Parathyroid adenoma (tissue), 2 donors: ENCODE measurements at regions not wholly inside any gene's neighbourhood (a gene's known extent, or its start where the extent isn't known, plus 50 kb on each side); places are given as distances from the start of the nearest gene placed in this dataset.
"Not testable (repeated sequence)": the region's sequence is repeated elsewhere in the genome, so short reads cannot be mapped to it uniquely, and the experiment has no call there.

Experiments
- H2AFZ ChIP-seq: fragments of 300-600 bp; sonication (generic); one replicate; pipeline ENCODE4 v1.7.0; 2017; ENCODE audit warnings: antibody characterized with exemption, mild to moderate bottlenecking
- H3K27ac ChIP-seq: fragments of 300-600 bp; sonication (generic); one replicate; pipeline ENCODE4 v1.7.0; 2017
- H3K27me3 ChIP-seq: fragments of 300-600 bp; sonication (generic); one replicate; pipeline ENCODE4 v1.7.0; 2017; ENCODE audit warnings: low read length; ENCODE audit not compliant: control insufficient read depth, insufficient read depth
- H3K36me3 ChIP-seq: fragments of 300-600 bp; sonication (generic); one replicate; pipeline ENCODE4 v1.7.0; 2017; ENCODE audit warnings: low read length; ENCODE audit not compliant: control insufficient read depth, insufficient read depth
- H3K4me1 ChIP-seq: fragments of 300-600 bp; sonication (generic); one replicate; pipeline ENCODE4 v1.7.0; 2017; ENCODE audit warnings: control low read depth
- H3K4me2 ChIP-seq: fragments of 300-600 bp; sonication (generic); one replicate; pipeline ENCODE4 v1.7.0; 2017; ENCODE audit warnings: low read length
- H3K4me3 ChIP-seq: fragments of 300-600 bp; sonication (generic); one replicate; pipeline ENCODE4 v1.7.0; 2017; ENCODE audit warnings: low read depth, low read length
- H3K79me2 ChIP-seq: fragments of 300-600 bp; sonication (generic); one replicate; pipeline ENCODE4 v1.7.0; 2017; ENCODE audit warnings: control low read depth
- H3K9ac ChIP-seq: fragments of 300-600 bp; sonication (generic); one replicate; pipeline ENCODE4 v1.7.0; 2017; ENCODE audit warnings: mild to moderate bottlenecking
- H3K9me3 ChIP-seq: fragments of 300-600 bp; sonication (generic); one replicate; pipeline ENCODE4 v1.7.0; 2017; ENCODE audit warnings: low read length; ENCODE audit not compliant: control insufficient read depth
- TF ChIP-seq, protein P1 (sequence below): fragments of 300-600 bp; sonication (generic); IDR thresholded peaks from one replicate; pipeline ENCODE4 v1.7.0; 2017; ENCODE audit warnings: antibody characterized with exemption, mild to moderate bottlenecking
- donor health status: primary hyperparathyroidism.

- Histone ChIP-seq H3K36me3 (no peaks in the 10 kb centered on the region), H3K27ac (no peak overlapping the region), H3K27me3 (no peaks in the 10 kb centered on the region), H3K4me2 (no peak overlapping the region), H2AFZ (no peak overlapping the region), H3K9me3 (no peaks in the 10 kb centered on the region), H3K79me2 (no peaks in the 10 kb centered on the region), H3K4me3 (no peak overlapping the region), H3K9ac (no peak overlapping the region), H3K4me1 (no peaks in the 10 kb centered on the region)
- TF ChIP-seq, protein P1, sequence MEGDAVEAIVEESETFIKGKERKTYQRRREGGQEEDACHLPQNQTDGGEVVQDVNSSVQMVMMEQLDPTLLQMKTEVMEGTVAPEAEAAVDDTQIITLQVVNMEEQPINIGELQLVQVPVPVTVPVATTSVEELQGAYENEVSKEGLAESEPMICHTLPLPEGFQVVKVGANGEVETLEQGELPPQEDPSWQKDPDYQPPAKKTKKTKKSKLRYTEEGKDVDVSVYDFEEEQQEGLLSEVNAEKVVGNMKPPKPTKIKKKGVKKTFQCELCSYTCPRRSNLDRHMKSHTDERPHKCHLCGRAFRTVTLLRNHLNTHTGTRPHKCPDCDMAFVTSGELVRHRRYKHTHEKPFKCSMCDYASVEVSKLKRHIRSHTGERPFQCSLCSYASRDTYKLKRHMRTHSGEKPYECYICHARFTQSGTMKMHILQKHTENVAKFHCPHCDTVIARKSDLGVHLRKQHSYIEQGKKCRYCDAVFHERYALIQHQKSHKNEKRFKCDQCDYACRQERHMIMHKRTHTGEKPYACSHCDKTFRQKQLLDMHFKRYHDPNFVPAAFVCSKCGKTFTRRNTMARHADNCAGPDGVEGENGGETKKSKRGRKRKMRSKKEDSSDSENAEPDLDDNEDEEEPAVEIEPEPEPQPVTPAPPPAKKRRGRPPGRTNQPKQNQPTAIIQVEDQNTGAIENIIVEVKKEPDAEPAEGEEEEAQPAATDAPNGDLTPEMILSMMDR = no peak
These were observed 497.2 kb upstream of the SALL3 start for GRCh38 chr18:78482378-78482777.

DNA sequence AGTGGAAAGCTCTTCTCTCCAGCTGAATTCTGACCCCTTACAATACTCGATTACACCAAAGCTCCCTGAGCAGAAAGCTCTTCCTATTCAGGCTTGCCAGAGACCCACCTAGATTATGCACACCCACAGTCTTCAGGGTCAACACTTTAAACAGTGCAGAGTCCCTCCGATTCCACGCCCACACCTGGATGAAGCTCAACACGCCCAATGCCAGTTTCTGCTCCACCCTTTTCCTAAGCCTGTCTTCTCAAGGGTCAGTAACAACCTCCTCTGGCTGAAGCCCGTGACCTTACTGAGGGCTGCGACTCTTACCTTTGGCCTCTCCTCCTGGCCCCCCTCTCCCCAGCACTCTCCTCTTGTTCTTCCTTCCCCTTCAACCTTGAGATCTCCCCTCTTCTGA lies 492.0 kb upstream of the SALL3 start:
- Histone ChIP-seq H3K9me3 (no peaks in the 10 kb centered on the region), H3K79me2 (no peaks in the 10 kb centered on the region), H3K4me2 (no peak overlapping the region), H3K27me3 (no peaks in the 10 kb centered on the region), H2AFZ (no peak overlapping the region), H3K4me1 (no peaks in the 10 kb centered on the region), H3K27ac (no peak overlapping the region), H3K9ac (no peak overlapping the region), H3K4me3 (no peak overlapping the region), H3K36me3 (no peaks in the 10 kb centered on the region)
- TF ChIP-seq, protein P1 = no peak

DNA sequence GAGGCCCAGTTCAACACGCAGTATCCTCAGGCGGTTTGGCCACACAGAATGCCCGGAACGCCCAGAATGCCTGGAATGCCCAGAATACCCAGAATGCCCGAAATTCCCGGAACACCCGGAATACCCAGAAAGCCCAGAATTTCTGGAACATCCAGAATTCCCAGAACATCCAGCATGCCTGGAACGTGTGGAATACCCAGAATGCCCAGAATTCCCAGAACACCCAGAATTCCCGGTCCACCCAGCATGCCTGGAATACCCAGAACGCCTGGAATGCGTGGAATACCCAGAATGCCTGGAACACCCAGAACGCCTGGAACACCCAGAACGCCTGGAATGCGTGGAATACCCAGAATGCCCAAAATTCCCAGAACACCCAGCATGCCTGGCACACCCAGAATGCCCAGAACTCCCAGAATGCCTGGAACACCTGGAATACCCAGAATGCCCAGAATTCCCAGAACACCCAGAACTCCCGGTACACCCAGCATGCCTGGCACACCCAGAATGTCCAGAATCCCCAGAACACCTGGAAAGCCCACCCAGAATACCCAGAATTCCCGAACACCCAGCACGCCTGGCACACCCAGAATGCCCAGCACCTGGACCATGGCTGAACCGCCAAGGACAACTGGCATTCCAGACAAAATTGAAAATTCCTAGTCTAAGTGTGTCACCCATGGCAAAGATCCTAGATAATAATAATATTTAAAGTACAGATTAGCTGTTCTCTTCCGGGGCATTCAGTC lies 487.4 kb upstream of the SALL3 start:
- H3K27me3 ChIP-seq = no peaks in the 10 kb centered on the region
- TF ChIP-seq, protein P1 = no peak
- H3K79me2 ChIP-seq = no peaks in the 10 kb centered on the region
- H2AFZ ChIP-seq = no peak overlapping the region
- no peaks in the 10 kb centered on the region for H3K9me3 ChIP-seq
- H3K27ac ChIP-seq = no peak overlapping the region
- H3K9ac ChIP-seq = no peak overlapping the region
- H3K36me3 ChIP-seq = no peaks in the 10 kb centered on the region
- H3K4me1 ChIP-seq = no peaks in the 10 kb centered on the region
- H3K4me2 ChIP-seq = no peak overlapping the region
- no peak overlapping the region for H3K4me3 ChIP-seq

GRCh38 chr18:78492813-78493371 lies 486.7 kb upstream of the SALL3 start:
- Histone ChIP-seq H3K27me3 (no peaks in the 10 kb centered on the region), H3K27ac (no peak overlapping the region), H3K4me2 (no peak overlapping the region), H3K9ac (no peak overlapping the region), H3K4me1 (no peaks in the 10 kb centered on the region), H2AFZ (no peak overlapping the region), H3K79me2 (no peaks in the 10 kb centered on the region), H3K4me3 (no peak overlapping the region), H3K36me3 (no peaks in the 10 kb centered on the region), H3K9me3 (no peaks in the 10 kb centered on the region)
- TF ChIP-seq, protein P1 = no peak

DNA sequence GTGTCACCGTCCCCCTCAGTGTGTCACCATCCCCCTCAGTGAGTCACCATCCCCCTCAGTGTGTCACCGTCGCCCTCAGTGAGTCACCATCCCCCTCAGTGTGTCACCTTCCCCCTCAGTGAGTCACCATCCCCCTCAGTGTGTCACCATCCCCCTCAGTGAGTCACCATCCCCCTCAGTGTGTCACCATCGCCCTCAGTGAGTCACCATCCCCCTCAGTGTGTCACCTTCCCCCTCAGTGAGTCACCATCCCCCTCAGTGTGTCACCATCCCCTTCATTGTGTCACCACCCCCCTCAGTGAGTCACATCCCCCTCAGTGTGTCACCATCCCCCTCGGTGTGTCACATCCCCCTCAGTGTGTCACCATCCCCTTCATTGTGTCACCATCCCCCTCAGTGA lies 486.1 kb upstream of the SALL3 start:
- H3K27ac ChIP-seq, H3K4me2 ChIP-seq, H3K27me3 ChIP-seq, H3K79me2 ChIP-seq, H2AFZ ChIP-seq, H3K4me3 ChIP-seq, H3K9me3 ChIP-seq, H3K36me3 ChIP-seq, H3K9ac ChIP-seq, H3K4me1 ChIP-seq: not testable (repeated sequence)
